Fibroblast of lung (primary cell): ENCODE measurements at regions not wholly inside any gene's neighbourhood (a gene's known extent, or its start where the extent isn't known, plus 50 kb on each side); places are given as distances from the start of the nearest gene placed in this dataset.

Experiments
- DNase-seq, 2 donors: peaks; one replicate each; pipeline versions ENCODE4 v3.0.0 to v3.0.0-alpha.2; 2010; ENCODE audit warnings: low read depth in 2 of 2
- H2AFZ ChIP-seq: 2 replicates; pipeline ENCODE4 v1.5.1; 2012; ENCODE audit warnings: low read length, control low read depth, inconsistent platforms
- H3K27ac ChIP-seq: 2 replicates; pipeline ENCODE4 v1.5.1; 2011; ENCODE audit warnings: low read length, control low read depth; ENCODE audit not compliant: insufficient read depth
- H3K27me3 ChIP-seq: 2 replicates; pipeline ENCODE4 v1.5.1; 2011; ENCODE audit warnings: mild to moderate bottlenecking, low read length; ENCODE audit not compliant: control insufficient read depth, insufficient read depth
- H3K36me3 ChIP-seq: 2 replicates; pipeline ENCODE4 v1.5.1; 2011; ENCODE audit warnings: low read length; ENCODE audit not compliant: control insufficient read depth, insufficient read depth
- H3K4me1 ChIP-seq: 2 replicates; pipeline ENCODE4 v1.5.1; 2011; ENCODE audit warnings: low read length; ENCODE audit not compliant: control insufficient read depth, insufficient read depth; ENCODE audit errors: extremely low read depth
- H3K4me2 ChIP-seq: 2 replicates; pipeline ENCODE4 v1.5.1; 2011; ENCODE audit warnings: low read length, control low read depth; ENCODE audit not compliant: insufficient read depth; ENCODE audit errors: extremely low read depth
- H3K4me3 ChIP-seq, 4 experiments: fragments of 200-600 bp in 1 of 4; sonication (generic) in 1 of 4; replicated peaks in 1 of 4; 2 replicates each; pipeline ENCODE4 v1.5.1; 2011 to 2016; ENCODE audit warnings: low read length in 4 of 4, low read depth in 3 of 4, mild to moderate bottlenecking in 3 of 4, control low read depth in 2 of 4, inconsistent platforms in 1 of 4, mixed read lengths in 1 of 4; ENCODE audit not compliant: insufficient read depth in 1 of 4; ENCODE audit errors: control extremely low read depth in 1 of 4
- H3K79me2 ChIP-seq: 2 replicates; pipeline ENCODE4 v1.5.1; 2012; ENCODE audit warnings: mild to moderate bottlenecking, low read length, inconsistent platforms; ENCODE audit not compliant: control insufficient read depth, insufficient read depth
- H3K9ac ChIP-seq: 2 replicates; pipeline ENCODE4 v1.5.1; 2011; ENCODE audit warnings: mild to moderate bottlenecking, low read length, control low read depth; ENCODE audit not compliant: insufficient read depth
- H3K9me3 ChIP-seq: 2 replicates; pipeline ENCODE4 v1.5.1; 2012; ENCODE audit warnings: low read depth, low read length; ENCODE audit not compliant: control insufficient read depth, insufficient read depth
- H4K20me1 ChIP-seq: 2 replicates; pipeline ENCODE4 v1.5.1; 2011; ENCODE audit warnings: low read length; ENCODE audit not compliant: control insufficient read depth, insufficient read depth; ENCODE audit errors: extremely low read depth
- EZH2 ChIP-seq: IDR thresholded peaks from 2 replicates; pipeline ENCODE4 v1.5.1; 2012; ENCODE audit warnings: low read length, control low read depth, mild to moderate bottlenecking; ENCODE audit errors: missing control alignments
- TF ChIP-seq, protein P1 (sequence below), 2 donors: IDR thresholded peaks in 1 of 2; conservative IDR thresholded peaks in 1 of 2; 1 replicate in 1 of 2; 2 replicates in 1 of 2; pipeline ENCODE4 v1.5.1; 2011 to 2012; ENCODE audit warnings: low read length in 2 of 2, control low read depth in 1 of 2, inconsistent platforms in 1 of 2, low read depth in 1 of 2, mild to moderate bottlenecking in 1 of 2

DNA sequence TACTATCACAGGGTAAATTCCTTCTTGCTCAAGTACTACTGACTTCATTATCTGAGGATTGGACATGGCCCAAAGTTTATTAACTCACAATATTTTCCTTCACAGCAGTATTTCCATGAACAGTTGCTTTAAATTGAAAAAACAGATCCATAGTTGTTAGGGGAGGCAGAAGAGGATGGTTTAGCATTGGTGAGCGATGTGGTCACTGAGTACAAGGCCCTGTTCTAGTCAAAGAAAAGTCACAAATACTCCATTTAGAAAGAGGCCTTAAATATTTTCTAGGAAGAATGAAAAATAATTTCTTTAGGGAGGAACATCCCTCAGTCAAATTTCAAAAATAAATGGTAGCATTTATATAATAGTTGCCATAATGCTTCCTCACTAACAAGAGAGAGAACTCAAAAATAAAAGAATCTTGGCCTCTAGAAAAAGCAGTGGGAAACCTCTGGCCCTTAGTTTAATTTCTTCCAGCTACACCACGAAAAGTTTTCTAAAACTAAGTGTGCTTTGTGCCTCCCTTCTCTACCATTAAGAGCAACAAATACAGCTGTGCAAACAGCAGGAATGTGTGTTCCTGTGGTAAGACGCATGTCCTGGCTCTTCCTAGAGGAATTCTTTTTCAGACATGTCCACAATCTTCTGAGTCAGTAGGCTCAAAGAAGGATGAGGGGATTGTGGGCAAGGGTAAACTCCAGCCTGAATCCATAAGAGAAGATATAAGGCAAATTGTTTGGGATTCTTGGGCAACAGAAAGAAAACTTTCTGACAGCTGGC, 105.7 kb downstream of the HOXA1 start:
- Histone ChIP-seq H3K9me3 (no peaks in the 10 kb centered on the region), H3K9ac (no peak overlapping the region), H3K4me3 (no peak overlapping the region), H3K4me1 (peaks cover 2% of the 10 kb centered on the region), H3K36me3 (no peaks in the 10 kb centered on the region), H2AFZ (no peak overlapping the region), H3K27ac (no peak overlapping the region), H3K79me2 (no peaks in the 10 kb centered on the region), H3K27me3 (no peaks in the 10 kb centered on the region), H3K4me2 (no peak overlapping the region), H4K20me1 (no peaks in the 10 kb centered on the region)
- TF ChIP-seq EZH2 = no peak
- TF ChIP-seq, protein P1, sequence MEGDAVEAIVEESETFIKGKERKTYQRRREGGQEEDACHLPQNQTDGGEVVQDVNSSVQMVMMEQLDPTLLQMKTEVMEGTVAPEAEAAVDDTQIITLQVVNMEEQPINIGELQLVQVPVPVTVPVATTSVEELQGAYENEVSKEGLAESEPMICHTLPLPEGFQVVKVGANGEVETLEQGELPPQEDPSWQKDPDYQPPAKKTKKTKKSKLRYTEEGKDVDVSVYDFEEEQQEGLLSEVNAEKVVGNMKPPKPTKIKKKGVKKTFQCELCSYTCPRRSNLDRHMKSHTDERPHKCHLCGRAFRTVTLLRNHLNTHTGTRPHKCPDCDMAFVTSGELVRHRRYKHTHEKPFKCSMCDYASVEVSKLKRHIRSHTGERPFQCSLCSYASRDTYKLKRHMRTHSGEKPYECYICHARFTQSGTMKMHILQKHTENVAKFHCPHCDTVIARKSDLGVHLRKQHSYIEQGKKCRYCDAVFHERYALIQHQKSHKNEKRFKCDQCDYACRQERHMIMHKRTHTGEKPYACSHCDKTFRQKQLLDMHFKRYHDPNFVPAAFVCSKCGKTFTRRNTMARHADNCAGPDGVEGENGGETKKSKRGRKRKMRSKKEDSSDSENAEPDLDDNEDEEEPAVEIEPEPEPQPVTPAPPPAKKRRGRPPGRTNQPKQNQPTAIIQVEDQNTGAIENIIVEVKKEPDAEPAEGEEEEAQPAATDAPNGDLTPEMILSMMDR (conservative IDR thresholded peaks at IDR 0.05 in 1 of 2, IDR thresholded peaks at IDR 0.05 in 1 of 2; ENCODE audit: low read depth in 1 of 2, low read length in 2 of 2) = no peak
- DNase-seq = peak; percentile 22 to 66

DNA sequence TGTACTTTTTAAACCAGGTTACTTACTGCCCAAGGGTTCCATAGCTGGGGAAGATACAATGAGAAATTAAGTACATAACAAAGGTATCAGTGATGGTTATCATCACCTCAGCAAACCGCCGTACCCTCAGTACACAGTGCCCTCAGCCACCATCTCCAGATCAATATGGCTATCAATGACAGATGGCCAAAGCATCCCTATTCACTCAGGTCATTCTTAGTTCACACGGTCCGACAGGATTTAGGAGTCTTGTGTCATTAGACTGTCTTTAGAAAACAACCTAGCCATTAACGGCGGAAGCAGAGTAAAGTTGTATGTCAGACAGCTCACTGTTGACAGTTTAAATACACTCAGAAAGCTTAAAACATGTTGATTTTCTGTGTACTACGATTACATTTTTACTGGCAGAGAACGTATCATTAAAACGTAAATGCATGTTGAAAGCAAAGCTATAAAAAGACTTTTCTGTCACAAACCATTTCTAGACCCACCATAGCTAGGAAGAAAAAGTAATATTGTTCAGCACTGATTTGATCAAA, 106.9 kb downstream of the HOXA1 start:
- H4K20me1 ChIP-seq = no peaks in the 10 kb centered on the region
- H3K9ac ChIP-seq = no peak overlapping the region
- no peak overlapping the region for H3K4me2 ChIP-seq
- H3K4me1 ChIP-seq = no peaks in the 10 kb centered on the region
- no peaks in the 10 kb centered on the region for H3K79me2 ChIP-seq
- no peak overlapping the region for H3K4me3 ChIP-seq
- H2AFZ ChIP-seq = no peak overlapping the region
- H3K27ac ChIP-seq = no peak overlapping the region
- H3K9me3 ChIP-seq = no peaks in the 10 kb centered on the region
- no peaks in the 10 kb centered on the region for H3K36me3 ChIP-seq
- H3K27me3 ChIP-seq = no peaks in the 10 kb centered on the region
- TF ChIP-seq, protein P1 (conservative IDR thresholded peaks at IDR 0.05 in 1 of 2, IDR thresholded peaks at IDR 0.05 in 1 of 2; ENCODE audit: low read depth in 1 of 2, low read length in 2 of 2) = no peak
- TF ChIP-seq EZH2 = no peak
- DNase-seq = no peak

DNA sequence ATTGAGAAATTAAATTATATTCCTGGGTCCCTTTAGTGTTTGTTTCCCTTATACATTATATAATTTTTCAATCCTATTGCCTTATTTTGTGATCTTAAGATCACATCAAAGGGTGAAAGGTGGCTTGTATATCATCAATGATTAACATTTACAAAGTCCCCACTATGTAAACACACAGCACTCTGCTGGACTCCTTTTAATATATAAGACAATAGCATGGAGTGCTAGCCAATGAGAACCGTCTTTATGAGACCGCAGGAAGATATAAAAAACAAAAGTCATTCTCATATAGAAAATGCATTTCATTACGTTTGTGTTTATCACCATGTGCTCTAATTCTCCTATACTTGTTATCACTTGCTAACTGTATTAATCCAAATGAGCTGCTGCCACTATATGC, 108.5 kb downstream of the HOXA1 start:
- Histone ChIP-seq H4K20me1 (no peaks in the 10 kb centered on the region), H3K27ac (no peak overlapping the region), H3K27me3 (no peaks in the 10 kb centered on the region), H3K4me1 (no peaks in the 10 kb centered on the region), H2AFZ (no peak overlapping the region), H3K9me3 (no peaks in the 10 kb centered on the region), H3K79me2 (no peaks in the 10 kb centered on the region), H3K9ac (no peak overlapping the region), H3K4me2 (no peak overlapping the region), H3K36me3 (no peaks in the 10 kb centered on the region), H3K4me3 (no peak overlapping the region)
- no peak for TF ChIP-seq EZH2
- TF ChIP-seq, protein P1 (conservative IDR thresholded peaks at IDR 0.05 in 1 of 2, IDR thresholded peaks at IDR 0.05 in 1 of 2; ENCODE audit: low read depth in 1 of 2, low read length in 2 of 2) = no peak
- no peak for DNase-seq
